Loucy (cell line): ENCODE measurements at regions not wholly inside any gene's neighbourhood (a gene's known extent, or its start where the extent isn't known, plus 50 kb on each side); places are given as distances from the start of the nearest gene placed in this dataset.

ENCODE experiments used
- H2AFZ ChIP-seq: fragments of 200-600 bp; sonication (generic); 2 replicates; pipeline ENCODE4 v1.6.0; 2016; ENCODE audit warnings: antibody characterized with exemption, mild to moderate bottlenecking, low read length, moderate library complexity
- H3F3A ChIP-seq: fragments of 200-600 bp; 2 replicates; pipeline ENCODE4 v1.6.0; 2016; ENCODE audit warnings: antibody characterized with exemption, low read depth, mild to moderate bottlenecking
- H3K27me3 ChIP-seq: fragments of 200-600 bp; sonication (generic); 2 replicates; pipeline ENCODE4 v1.6.1; 2014; ENCODE audit warnings: low read length, mild to moderate bottlenecking; ENCODE audit not compliant: insufficient read depth, poor library complexity, severe bottlenecking
- H3K36me3 ChIP-seq: fragments of 200-600 bp; sonication (generic); 2 replicates; pipeline ENCODE4 v1.6.1; 2016; ENCODE audit warnings: low read length; ENCODE audit not compliant: insufficient read depth
- H3K4me1 ChIP-seq: fragments of 200-600 bp; sonication (generic); 2 replicates; pipeline ENCODE4 v1.5.1; 2014; ENCODE audit warnings: low read length, mild to moderate bottlenecking; ENCODE audit not compliant: insufficient read depth, poor library complexity, severe bottlenecking
- H3K4me2 ChIP-seq: fragments of 200-600 bp; sonication (generic); 2 replicates; pipeline ENCODE4 v1.6.0; 2014; ENCODE audit warnings: antibody characterized with exemption, low read length, low read depth, mild to moderate bottlenecking; ENCODE audit not compliant: poor library complexity, severe bottlenecking
- H3K4me3 ChIP-seq: fragments of 200-600 bp; sonication (generic); 2 replicates; pipeline ENCODE4 v1.5.1; 2014; ENCODE audit warnings: low read length, mild to moderate bottlenecking, mixed read lengths; ENCODE audit not compliant: poor library complexity, severe bottlenecking
- H3K79me2 ChIP-seq: fragments of 200-600 bp; sonication (generic); 2 replicates; pipeline ENCODE4 v1.6.1; 2014; ENCODE audit warnings: low read length; ENCODE audit not compliant: insufficient read depth
- H3K9ac ChIP-seq: fragments of 200-600 bp; sonication (generic); 2 replicates; pipeline ENCODE4 v1.6.0; 2014; ENCODE audit warnings: mild to moderate bottlenecking, low read depth, low read length, moderate library complexity; ENCODE audit not compliant: poor library complexity, severe bottlenecking
- H3K9me2 ChIP-seq: fragments of 200-600 bp; sonication (generic); replicated peaks from 2 replicates; pipeline ENCODE4 v1.6.1; 2016; ENCODE audit warnings: low read depth, low read length, mixed read lengths
- H3K9me3 ChIP-seq: fragments of 200-600 bp; sonication (generic); 2 replicates; pipeline ENCODE4 v1.6.1; 2014; ENCODE audit warnings: mild to moderate bottlenecking, antibody characterized with exemption, low read length, low read depth; ENCODE audit not compliant: insufficient read depth
- H4K20me1 ChIP-seq: fragments of 200-600 bp; sonication (generic); 2 replicates; pipeline ENCODE4 v1.6.0; 2014; ENCODE audit warnings: antibody characterized with exemption, low read length, mild to moderate bottlenecking; ENCODE audit not compliant: insufficient read depth, poor library complexity, severe bottlenecking
- CTCF ChIP-seq: fragments of 200-600 bp; sonication (generic); conservative IDR thresholded peaks from 2 replicates; pipeline ENCODE4 v1.5.1; 2014; ENCODE audit warnings: mild to moderate bottlenecking, antibody characterized with exemption, low read length
- EZH2phosphoT487 ChIP-seq: fragments of 200-600 bp; IDR thresholded peaks from 2 replicates; pipeline ENCODE4 v1.6.1; 2018; ENCODE audit warnings: antibody characterized with exemption, mild to moderate bottlenecking, moderate library complexity, borderline replicate concordance

- Histone ChIP-seq H3K79me2 (no peaks in the 10 kb centered on the region), H3K9me2 (no peaks in the 10 kb centered on the region), H3K27me3 (no peaks in the 10 kb centered on the region), H3F3A (no peaks in the 10 kb centered on the region), H3K9ac (no peak overlapping the region), H2AFZ (no peak overlapping the region), H3K36me3 (no peaks in the 10 kb centered on the region), H3K4me1 (no peaks in the 10 kb centered on the region), H3K4me2 (no peak overlapping the region), H3K9me3 (no peaks in the 10 kb centered on the region), H3K4me3 (no peak overlapping the region), H4K20me1 (no peaks in the 10 kb centered on the region)
- no peak for TF ChIP-seq CTCF
- no peak for TF ChIP-seq EZH2phosphoT487
These were observed 312.0 kb downstream of the GPD2 start for GRCh38 chr2:156748221-156748620.

- Histone ChIP-seq H3K4me2 (no peak overlapping the region), H4K20me1 (no peaks in the 10 kb centered on the region)
- no peak for TF ChIP-seq CTCF
These were observed 315.9 kb downstream of the GPD2 start for GRCh38 chr2:156752042-156752441.

GRCh38 chr2:156753766-156754165, 317.6 kb downstream of the GPD2 start:
- no peak overlapping the region for H2AFZ ChIP-seq
- H3F3A ChIP-seq: no peaks in the 10 kb centered on the region
- H3K9me2 ChIP-seq: no peaks in the 10 kb centered on the region
- H4K20me1 ChIP-seq: no peaks in the 10 kb centered on the region
- H3K9me3 ChIP-seq: no peaks in the 10 kb centered on the region
- H3K27me3 ChIP-seq: no peaks in the 10 kb centered on the region
- H3K4me1 ChIP-seq: no peaks in the 10 kb centered on the region
- H3K9ac ChIP-seq: no peak overlapping the region
- no peaks in the 10 kb centered on the region for H3K79me2 ChIP-seq
- H3K4me3 ChIP-seq: no peak overlapping the region
- H3K36me3 ChIP-seq: no peaks in the 10 kb centered on the region
- no peak for TF ChIP-seq CTCF
- no peak for TF ChIP-seq EZH2phosphoT487
- no peak overlapping the region for H3K4me2 ChIP-seq

More at GRCh38 chr2:156752042-156752441, 315.9 kb downstream of the GPD2 start:
- no peaks in the 10 kb centered on the region for H3K27me3 ChIP-seq
- no peaks in the 10 kb centered on the region for H3K36me3 ChIP-seq
- H3K9me2 ChIP-seq: no peaks in the 10 kb centered on the region
- no peaks in the 10 kb centered on the region for H3K4me1 ChIP-seq
- no peak overlapping the region for H3K9ac ChIP-seq
- H3K79me2 ChIP-seq: no peaks in the 10 kb centered on the region
- H3K9me3 ChIP-seq: no peaks in the 10 kb centered on the region
- no peaks in the 10 kb centered on the region for H3F3A ChIP-seq
- no peak overlapping the region for H2AFZ ChIP-seq
- no peak overlapping the region for H3K4me3 ChIP-seq
